Uterus (tissue), 2 donors: ENCODE measurements at regions not wholly inside any gene's neighbourhood (a gene's known extent, or its start where the extent isn't known, plus 50 kb on each side); places are given as distances from the start of the nearest gene placed in this dataset.

Experiments
- CTCF ChIP-seq, 4 experiments: fragments of 200-600 bp in 2 of 4; fragments of 450-650 bp in 2 of 4; sonication (generic) in 2 of 4; IDR thresholded peaks; one replicate each; pipeline ENCODE4 v1.5.1; 2016 to 2019; ENCODE audit warnings: antibody characterized with exemption in 4 of 4, mild to moderate bottlenecking in 2 of 4, moderate library complexity in 1 of 4
- POLR2A ChIP-seq, 2 donors: fragments of 450-650 bp; IDR thresholded peaks; one replicate each; pipeline ENCODE4 v1.6.1; 2016; ENCODE audit warnings: antibody characterized with exemption in 2 of 2, mild to moderate bottlenecking in 1 of 2, moderate library complexity in 1 of 2

GRCh38 chr6:169386411-169387057 is 132.9 kb upstream of the THBS2 start:
- TF ChIP-seq POLR2A (IDR thresholded peaks at IDR 0.05) (no peak), CTCF (IDR thresholded peaks at IDR 0.05) (no peak)
